T47D (cell line): ENCODE measurements at regions not wholly inside any gene's neighbourhood (a gene's known extent, or its start where the extent isn't known, plus 50 kb on each side); places are given as distances from the start of the nearest gene placed in this dataset.
"Not testable (repeated sequence)": the region's sequence is repeated elsewhere in the genome, so short reads cannot be mapped to it uniquely, and the experiment has no call there.

Experiments used
- DNase-seq, 2 experiments: peaks; one replicate each; pipeline versions ENCODE4 v3.0.0 to v3.0.0-alpha.2; 2011 to 2012; ENCODE audit warnings: low read depth in 1 of 2, low spot score in 1 of 2
- JUND ChIP-seq: IDR thresholded peaks from 2 replicates; pipeline ENCODE4 v1.6.1; 2012; ENCODE audit warnings: low read depth
- in situ Hi-C: cut with HindIII; loops from 2 replicates; pipeline ENCODE4 v1.10.0; 2016; ENCODE audit warnings: low sequenced_read_pairs, low pct_unique_long_range_greater_than_20kb

DNA sequence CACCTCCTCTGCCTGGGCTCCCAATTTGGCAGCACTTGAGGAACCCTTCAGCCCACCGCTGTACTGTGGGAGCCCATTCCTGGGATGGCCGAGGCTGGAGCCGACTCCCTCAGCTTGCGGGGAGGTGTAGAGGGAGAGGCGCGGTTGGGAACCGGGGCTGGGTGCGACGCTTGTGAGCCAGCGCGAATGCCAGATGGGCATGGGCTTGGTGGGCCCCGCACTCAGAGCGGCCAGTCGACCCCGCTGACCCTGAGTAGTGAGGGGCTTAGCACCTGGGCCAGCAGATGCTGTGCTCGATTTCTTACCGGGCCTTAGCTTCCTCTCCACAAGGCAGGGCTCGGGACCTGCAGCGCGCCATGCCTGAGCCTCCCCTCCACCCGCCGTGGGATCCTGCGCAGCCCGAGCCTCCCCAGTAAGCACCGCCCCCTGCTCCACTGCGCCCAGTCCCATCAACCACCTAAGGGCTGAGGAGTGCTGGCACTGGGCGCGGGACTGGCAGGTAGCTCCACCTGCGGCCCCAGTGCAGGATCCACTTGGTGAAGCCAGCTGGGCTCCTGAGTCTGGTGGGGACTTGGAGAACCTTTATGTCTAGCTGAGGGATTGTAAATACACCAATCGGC, 58.3 kb upstream of the DEFB108B start:
- no peak for TF ChIP-seq JUND
- no peak for DNase-seq
- in situ Hi-C loops, result no loop called here

DNA sequence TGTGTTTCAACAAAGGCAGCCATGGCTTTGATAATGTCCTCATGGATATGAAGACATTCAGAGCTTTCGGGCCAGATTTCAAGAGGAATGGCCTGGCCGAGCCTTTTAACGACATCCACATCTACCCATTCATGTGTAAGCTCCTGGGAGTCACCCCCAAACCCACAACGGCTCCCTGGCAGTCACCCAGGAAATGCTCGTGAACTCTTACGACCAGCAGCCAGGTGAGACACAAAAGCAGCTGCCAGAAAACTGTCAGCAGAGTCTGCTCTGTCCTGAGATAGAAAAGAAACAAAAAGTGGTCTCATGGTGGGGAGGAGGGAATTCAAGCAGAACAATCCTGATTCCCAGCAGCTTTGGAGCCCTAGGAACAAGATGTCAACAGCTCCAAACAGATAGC, 52.9 kb upstream of the DEFB108B start:
- DNase-seq, in situ Hi-C loops: not testable (repeated sequence)

DNA sequence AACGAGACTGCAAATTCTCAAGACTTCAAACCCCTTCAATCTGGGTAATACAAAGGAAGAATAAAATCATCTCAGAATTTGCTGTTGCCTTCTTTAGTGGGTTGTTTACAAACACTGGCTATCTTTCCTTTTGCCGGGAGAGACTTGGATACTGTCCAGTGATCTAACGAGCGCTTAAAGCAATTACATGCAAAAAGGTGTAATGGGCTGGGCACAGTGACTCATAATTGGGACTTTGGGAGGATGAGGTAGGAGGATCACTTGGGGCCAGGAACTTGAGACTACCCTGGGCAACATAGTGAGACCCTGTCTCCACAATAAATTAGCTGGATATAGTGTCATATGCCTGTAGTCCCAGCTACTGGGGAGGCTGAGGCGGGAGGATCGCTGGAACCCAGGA, 52.2 kb upstream of the DEFB108B start:
- DNase-seq, result not testable (repeated sequence)

DNA sequence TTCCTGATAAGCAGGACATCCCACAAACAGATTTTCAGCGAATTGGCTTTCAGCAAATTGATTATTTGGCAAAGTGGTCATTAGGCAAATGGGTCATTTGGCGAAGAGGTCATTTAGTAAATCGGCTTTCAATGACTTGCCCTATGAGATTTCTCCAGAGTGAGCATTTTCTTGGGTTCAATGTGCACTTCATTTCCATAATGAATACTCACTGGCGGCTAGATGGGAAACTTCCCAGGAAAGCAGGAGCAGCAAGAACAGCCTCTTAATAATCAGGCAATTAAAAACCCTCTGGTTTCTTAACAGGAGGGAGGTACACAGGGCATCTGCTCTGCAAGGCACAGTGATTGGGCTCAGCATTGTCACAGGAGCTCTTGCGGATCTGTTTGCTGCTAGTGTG, 51.5 kb upstream of the DEFB108B start:
- DNase-seq, in situ Hi-C loops: not testable (repeated sequence)

More for the DNA sequence above, 52.2 kb upstream of the DEFB108B start:
- in situ Hi-C loops, result not testable (repeated sequence)

DNA sequence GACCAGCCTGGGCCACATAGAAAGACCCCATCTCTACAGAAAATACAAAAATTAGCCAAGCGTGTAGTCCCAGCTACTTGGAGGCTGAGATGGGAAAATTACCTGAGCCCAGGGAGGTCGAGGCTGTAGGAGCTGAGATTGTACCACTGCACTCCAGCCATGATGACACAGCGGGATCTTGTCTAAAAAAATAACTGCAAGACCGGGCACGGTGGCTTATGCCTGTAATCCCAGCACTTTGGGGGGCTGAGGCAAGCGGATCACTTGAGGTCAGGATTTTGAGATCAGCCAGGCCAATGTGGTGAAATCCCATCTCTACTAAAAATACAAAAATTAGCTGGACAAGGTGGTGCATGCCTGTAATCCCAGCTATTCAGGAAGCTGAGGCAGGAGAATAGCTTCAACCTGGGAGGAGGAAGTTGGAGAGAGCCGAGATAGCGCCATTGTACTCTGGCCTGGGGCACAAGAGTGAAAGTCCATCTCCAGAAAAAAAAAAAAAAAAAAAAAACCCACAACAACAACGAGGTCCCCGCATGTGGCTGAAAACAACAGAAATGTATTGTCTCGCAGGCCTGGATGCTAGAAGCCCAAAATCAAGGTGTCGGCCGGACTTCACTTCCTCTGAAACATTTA, 50.7 kb upstream of the DEFB108B start:
- in situ Hi-C loops, DNase-seq: not testable (repeated sequence)

DNA sequence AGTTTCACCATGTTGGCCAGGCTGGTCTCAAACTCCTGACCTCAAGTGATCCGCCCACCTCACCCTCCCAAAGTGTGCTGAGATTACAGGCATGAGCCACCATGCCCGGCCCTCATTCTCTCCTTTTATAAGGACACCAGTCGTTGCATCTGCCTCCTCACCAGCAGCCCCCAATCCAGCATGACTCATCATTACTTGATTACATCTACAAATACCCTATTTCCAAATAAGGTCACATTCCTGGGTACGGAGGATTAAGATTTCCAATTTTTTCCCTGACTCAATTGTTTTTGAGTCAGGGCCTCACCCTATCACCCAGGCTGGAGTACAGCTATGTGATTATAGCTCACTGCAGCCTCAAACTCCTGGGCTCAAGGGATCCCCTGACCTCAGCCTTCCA, 49.8 kb upstream of the DEFB108B start:
- DNase-seq, in situ Hi-C loops: not testable (repeated sequence)
